A549 (cell line): ENCODE measurements at regions not wholly inside any gene's neighbourhood (a gene's known extent, or its start where the extent isn't known, plus 50 kb on each side); places are given as distances from the start of the nearest gene placed in this dataset.
A peak's percentile ranks its signal among the peaks of the same experiment; 100 is the strongest.

Source experiments
- ATAC-seq, 2 experiments: fragments of 200-7000 bp in 1 of 2; fragments of >200 bp in 1 of 2; cut with Nextera tagmentation in 1 of 2; cut with Tn5 transposase in 1 of 2; 3 replicates each; pipeline versions ENCODE4 v1.8.0 to v1.9.1; 2018 to 2020; ENCODE audit warnings: mild to moderate bottlenecking in 1 of 2, moderate library complexity in 1 of 2
- CTCF ChIA-PET: fragments of 300-600 bp; sonication (Branson Sonifier 250); formaldehyde crosslinking; extraction: SDS; loops from one replicate; lab custom pipeline; 2021; ENCODE audit warnings: antibody characterized with exemption, inconsistent platforms; lab: Yijun Ruan, JAX
- POLR2A ChIA-PET: fragments of 350-600 bp; formaldehyde crosslinking; extraction: SDS; loops from one replicate; lab custom pipeline; 2021; ENCODE audit warnings: antibody characterized with exemption, inconsistent platforms; lab: Yijun Ruan, JAX
- DNase-seq, 2 experiments: peaks; one replicate each; pipeline versions ENCODE4 v3.0.0 to v3.0.0-alpha.2; 2011 to 2016; ENCODE audit warnings: low read depth in 1 of 2, low spot score in 1 of 2
- FAIRE-seq: peaks from 2 replicates; lab custom pipeline; 2011; peaks lifted over from hg19 to GRCh38; lab: Jason Lieb, UNC
- H3K27ac ChIP-seq, 2 experiments: fragments of >200 bp; sonication (Bioruptor Twin); formaldehyde crosslinking; 3 replicates each; pipeline ENCODE4 v1.5.1; 2016 to 2017
- H3K4me1 ChIP-seq: fragments of >200 bp; sonication (Bioruptor Twin); formaldehyde crosslinking; 3 replicates; pipeline ENCODE4 v1.6.1; 2016
- H3K4me2 ChIP-seq: fragments of >200 bp; sonication (Bioruptor Twin); formaldehyde crosslinking; 3 replicates; pipeline ENCODE4 v1.6.1; 2016
- H3K4me3 ChIP-seq: fragments of >200 bp; sonication (Bioruptor Twin); formaldehyde crosslinking; 3 replicates; pipeline ENCODE4 v1.5.1; 2016
- H3K9me3 ChIP-seq: fragments of >200 bp; sonication (Bioruptor Twin); formaldehyde crosslinking; 3 replicates; pipeline ENCODE4 v1.6.1; 2016
- BCL3 ChIP-seq: fragments of >200 bp; sonication (Bioruptor Twin); formaldehyde crosslinking; IDR thresholded peaks from 3 replicates; pipeline ENCODE4 v1.6.1; 2016
- BHLHE40 ChIP-seq: IDR thresholded peaks from 2 replicates; pipeline ENCODE4 v1.6.1; 2012; ENCODE audit warnings: low read depth, low read length, inconsistent platforms
- CBX8 ChIP-seq: fragments of 200-600 bp; sonication (generic); IDR thresholded peaks from 2 replicates; pipeline ENCODE4 v1.6.1; 2016
- CHD2 ChIP-seq: fragments of 150-350 bp; IDR thresholded peaks from 2 replicates; pipeline ENCODE4 v1.6.1; 2014; ENCODE audit warnings: low read length; ENCODE audit not compliant: partially characterized antibody
- CHD4 ChIP-seq: fragments of 200-600 bp; sonication (generic); IDR thresholded peaks from 2 replicates; pipeline ENCODE4 v1.6.1; 2016; ENCODE audit warnings: antibody characterized with exemption, mild to moderate bottlenecking, borderline replicate concordance
- CTCF ChIP-seq: fragments of >200 bp; sonication (Bioruptor Twin); formaldehyde crosslinking; IDR thresholded peaks from 3 replicates; pipeline ENCODE4 v1.5.1; 2016
- EHMT2 ChIP-seq: fragments of 200-600 bp; sonication (generic); IDR thresholded peaks from 2 replicates; pipeline ENCODE4 v1.6.1; 2016; ENCODE audit warnings: antibody characterized with exemption, low read depth, mild to moderate bottlenecking, moderate library complexity
- ELK1 ChIP-seq: fragments of 150-350 bp; IDR thresholded peaks from 2 replicates; pipeline ENCODE4 v1.6.1; 2014; ENCODE audit warnings: low read depth, mild to moderate bottlenecking, low read length
- FOSL2 ChIP-seq, 2 experiments: fragments of 450-650 bp in 1 of 2; fragments of >200 bp in 1 of 2; sonication (Bioruptor Twin) in 1 of 2; formaldehyde crosslinking; IDR thresholded peaks; 2 replicates each; pipeline versions ENCODE4 v1.5.0 to v1.6.1; 2016 to 2020; ENCODE audit warnings: mild to moderate bottlenecking in 1 of 2, moderate library complexity in 1 of 2
- HEYL ChIP-seq: fragments of 250-450 bp; sonication (Bioruptor Pico); IDR thresholded peaks from 2 replicates; pipeline ENCODE4 v1.8.0; 2021; ENCODE audit warnings: mild to moderate bottlenecking, moderate library complexity
- HOXB13 ChIP-seq: fragments of 250-450 bp; sonication (Bioruptor Pico); IDR thresholded peaks from 2 replicates; pipeline ENCODE4 v1.5.0; 2020; ENCODE audit warnings: low read depth, mild to moderate bottlenecking, moderate library complexity
- JUN ChIP-seq, 2 experiments: fragments of >200 bp; sonication (Bioruptor Twin); formaldehyde crosslinking; IDR thresholded peaks; 2 replicates in 1 of 2; 3 replicates in 1 of 2; pipeline ENCODE4 v1.6.1; 2016 to 2017
- JUNB ChIP-seq: fragments of >200 bp; sonication (Bioruptor Twin); formaldehyde crosslinking; IDR thresholded peaks from 2 replicates; pipeline ENCODE4 v1.6.1; 2016
- MAX ChIP-seq: IDR thresholded peaks from 2 replicates; pipeline ENCODE4 v1.6.1; 2012
- NR3C1 ChIP-seq: fragments of >200 bp; sonication (Bioruptor Twin); formaldehyde crosslinking; IDR thresholded peaks from 3 replicates; pipeline ENCODE4 v1.6.1; 2017
- PHF8 ChIP-seq: fragments of 200-600 bp; sonication (generic); IDR thresholded peaks from 2 replicates; pipeline ENCODE4 v1.6.1; 2016; ENCODE audit warnings: low read depth, mild to moderate bottlenecking, antibody characterized with exemption, moderate library complexity, borderline replicate concordance
- RAD21 ChIP-seq, 2 experiments: fragments of >200 bp in 1 of 2; sonication (Bioruptor Twin) in 1 of 2; formaldehyde crosslinking in 1 of 2; IDR thresholded peaks in 1 of 2; conservative IDR thresholded peaks in 1 of 2; 2 replicates in 1 of 2; 3 replicates in 1 of 2; pipeline ENCODE4 v1.6.1; 2012 to 2018; ENCODE audit warnings: inconsistent platforms in 1 of 2
- REST ChIP-seq: fragments of 200-600 bp; sonication (generic); IDR thresholded peaks from 2 replicates; pipeline ENCODE4 v1.6.1; 2016; ENCODE audit warnings: antibody characterized with exemption, mild to moderate bottlenecking, moderate library complexity
- RFX5 ChIP-seq: fragments of 450-650 bp; IDR thresholded peaks from 2 replicates; pipeline ENCODE4 v1.7.1; 2014; ENCODE audit warnings: antibody characterized with exemption, mild to moderate bottlenecking, moderate library complexity
- SMC3 ChIP-seq: fragments of >200 bp; sonication (Bioruptor Twin); formaldehyde crosslinking; IDR thresholded peaks from 3 replicates; pipeline ENCODE4 v1.6.1; 2018; ENCODE audit warnings: inconsistent platforms
- SREBF2 ChIP-seq: fragments of 450-650 bp; IDR thresholded peaks from 2 replicates; pipeline ENCODE4 v1.6.1; 2014; ENCODE audit warnings: mild to moderate bottlenecking, moderate library complexity
- ZC3H11A ChIP-seq: fragments of 450-650 bp; IDR thresholded peaks from 2 replicates; pipeline ENCODE4 v1.6.1; 2014; ENCODE audit warnings: antibody characterized with exemption, mild to moderate bottlenecking
- ZNF302 ChIP-seq: fragments of 250-450 bp; sonication (Bioruptor Pico); IDR thresholded peaks from 2 replicates; pipeline ENCODE4 v1.9.0; 2021; ENCODE audit warnings: inconsistent platforms, mild to moderate bottlenecking, moderate library complexity
- ZSCAN20 ChIP-seq: fragments of 250-450 bp; sonication (Bioruptor Pico); IDR thresholded peaks from 2 replicates; pipeline ENCODE4 v1.8.0; 2022; ENCODE audit warnings: mild to moderate bottlenecking, moderate library complexity
- WGBS: methylation state at CpG from one replicate; pipeline ENCODE4 v1.1.6; 2017; ENCODE audit errors: missing lambda C conversion rate; 5-methylcytosine and 5-hydroxymethylcytosine counted together

- no peak for FAIRE-seq
- H3K27ac ChIP-seq = no peak overlapping the region
- 1% methylated on average over 2 of the region's 2 CpGs for WGBS
- TF ChIP-seq EHMT2 (no peak), JUNB (no peak), HOXB13 (CRISPR knock-in tag) (no peak), JUN (IDR thresholded peaks at IDR 0.05) (no peak), NR3C1 (no peak), RFX5 (no peak), ZSCAN20 (no peak), CBX8 (no peak), SMC3 (no peak), HEYL (CRISPR knock-in tag) (no peak)
- TF ChIP-seq, all 56 proteins: peak for 0
- ChIA-PET CTCF (interaction anchor here (0.6 to 6.5 kb wide), 25 partner anchors 9 to 334 kb away, joined by 3 to 76 read pairs (median 5); no protein-coding TSS in a partner anchor), POLR2A (interaction anchor here (0.9 kb wide), 1 partner anchor 88 kb away, joined by 3 read pairs; no protein-coding TSS in a partner anchor)
- Histone ChIP-seq H3K4me2 (no peak overlapping the region), H3K9me3 (no peaks in the 10 kb centered on the region), H3K4me1 (peaks cover 15% of the 10 kb centered on the region), H3K4me3 (no peak overlapping the region)
- ATAC-seq = no peak
- DNase-seq = no peak
Observed at GRCh38 chr2:134117676-134118075, 136.2 kb upstream of the MGAT5 start.

- no peaks in the 10 kb centered on the region for H3K9me3 ChIP-seq
- peak overlapping the region; percentile 2 to 19; a peak in 1 of 6 replicates for H3K27ac ChIP-seq
- FAIRE-seq (peak; percentile 61), DNase-seq (peak; percentile 69 to 90), ATAC-seq (peak; percentile 41 to 76)
- TF ChIP-seq ZC3H11A = no peak
- no peak for TF ChIP-seq REST
- peak; percentile 95 for TF ChIP-seq SMC3
- TF ChIP-seq NR3C1 = no peak
- TF ChIP-seq CHD2 = no peak
- no peak for TF ChIP-seq ELK1
- no peak for TF ChIP-seq MAX
- TF ChIP-seq PHF8 = no peak
- TF ChIP-seq BHLHE40 = no peak
- no peak for TF ChIP-seq ZSCAN20
- TF ChIP-seq ZNF302 (CRISPR knock-in tag) = no peak
- no peak for TF ChIP-seq CHD4
- no peak for TF ChIP-seq FOSL2 (IDR thresholded peaks at IDR 0.05)
- no peak for TF ChIP-seq FOSL2 (CRISPR knock-in tag; IDR thresholded peaks at IDR 0.05)
- no peak for TF ChIP-seq BCL3
- TF ChIP-seq CTCF = peak; percentile 87
- peak; percentile 91 to 92 for TF ChIP-seq RAD21 (conservative IDR thresholded peaks at IDR 0.05 in 1 of 2, IDR thresholded peaks at IDR 0.05 in 1 of 2)
- no peak for TF ChIP-seq SREBF2
- no peak for TF ChIP-seq RFX5
- POLR2A ChIA-PET = interaction anchor here (0.9 kb wide), 1 partner anchor 87 kb away, joined by 3 read pairs; no protein-coding TSS in a partner anchor
- H3K4me3 ChIP-seq = no peak overlapping the region
- H3K4me2 ChIP-seq = peak overlapping the region; percentile 73
- 28% methylated on average over 8 of the region's 8 CpGs for WGBS
- CTCF ChIA-PET = interaction anchor here (0.6 to 6.5 kb wide), 46 partner anchors 9 to 541 kb away, joined by 3 to 76 read pairs (median 5); partner anchors contain the start of gene MGAT5
- H3K4me1 ChIP-seq = peaks cover 19% of the 10 kb centered on the region
Observed at GRCh38 chr2:134118279-134119116, 135.4 kb upstream of the MGAT5 start.
